A549 (cell line): ENCODE measurements at regions not wholly inside any gene's neighbourhood (a gene's known extent, or its start where the extent isn't known, plus 50 kb on each side); places are given as distances from the start of the nearest gene placed in this dataset.

ENCODE experiments used
- ATAC-seq, 2 experiments: fragments of 200-7000 bp in 1 of 2; fragments of >200 bp in 1 of 2; cut with Nextera tagmentation in 1 of 2; cut with Tn5 transposase in 1 of 2; 3 replicates each; pipeline versions ENCODE4 v1.8.0 to v1.9.1; 2018 to 2020; ENCODE audit warnings: mild to moderate bottlenecking in 1 of 2, moderate library complexity in 1 of 2
- CTCF ChIA-PET: fragments of 300-600 bp; sonication (Branson Sonifier 250); formaldehyde crosslinking; extraction: SDS; loops from one replicate; lab custom pipeline; 2021; ENCODE audit warnings: antibody characterized with exemption, inconsistent platforms; lab: Yijun Ruan, JAX
- POLR2A ChIA-PET: fragments of 350-600 bp; formaldehyde crosslinking; extraction: SDS; loops from one replicate; lab custom pipeline; 2021; ENCODE audit warnings: antibody characterized with exemption, inconsistent platforms; lab: Yijun Ruan, JAX
- DNase-seq, 2 experiments: peaks; one replicate each; pipeline versions ENCODE4 v3.0.0 to v3.0.0-alpha.2; 2011 to 2016; ENCODE audit warnings: low read depth in 1 of 2, low spot score in 1 of 2
- FAIRE-seq: peaks from 2 replicates; lab custom pipeline; 2011; peaks lifted over from hg19 to GRCh38; lab: Jason Lieb, UNC
- H3K27ac ChIP-seq, 2 experiments: fragments of >200 bp; sonication (Bioruptor Twin); formaldehyde crosslinking; 3 replicates each; pipeline ENCODE4 v1.5.1; 2016 to 2017
- H3K4me1 ChIP-seq: fragments of >200 bp; sonication (Bioruptor Twin); formaldehyde crosslinking; 3 replicates; pipeline ENCODE4 v1.6.1; 2016
- H3K4me2 ChIP-seq: fragments of >200 bp; sonication (Bioruptor Twin); formaldehyde crosslinking; 3 replicates; pipeline ENCODE4 v1.6.1; 2016
- H3K4me3 ChIP-seq: fragments of >200 bp; sonication (Bioruptor Twin); formaldehyde crosslinking; 3 replicates; pipeline ENCODE4 v1.5.1; 2016
- H3K9me3 ChIP-seq: fragments of >200 bp; sonication (Bioruptor Twin); formaldehyde crosslinking; 3 replicates; pipeline ENCODE4 v1.6.1; 2016
- CBX2 ChIP-seq: fragments of 200-600 bp; sonication (generic); IDR thresholded peaks from 2 replicates; pipeline ENCODE4 v1.6.1; 2016; ENCODE audit warnings: low read depth, mild to moderate bottlenecking, borderline replicate concordance
- CBX8 ChIP-seq: fragments of 200-600 bp; sonication (generic); IDR thresholded peaks from 2 replicates; pipeline ENCODE4 v1.6.1; 2016
- CHD2 ChIP-seq: fragments of 150-350 bp; IDR thresholded peaks from 2 replicates; pipeline ENCODE4 v1.6.1; 2014; ENCODE audit warnings: low read length; ENCODE audit not compliant: partially characterized antibody
- CHD4 ChIP-seq: fragments of 200-600 bp; sonication (generic); IDR thresholded peaks from 2 replicates; pipeline ENCODE4 v1.6.1; 2016; ENCODE audit warnings: antibody characterized with exemption, mild to moderate bottlenecking, borderline replicate concordance
- ESRRA ChIP-seq: fragments of 150-350 bp; IDR thresholded peaks from 2 replicates; pipeline ENCODE4 v1.6.1; 2014; ENCODE audit warnings: mild to moderate bottlenecking, low read length, borderline replicate concordance
- FOSB ChIP-seq: fragments of 250-450 bp; sonication (Bioruptor Pico); IDR thresholded peaks from 2 replicates; pipeline ENCODE4 v1.5.0; 2020; ENCODE audit warnings: mild to moderate bottlenecking, moderate library complexity
- FOSL2 ChIP-seq, 2 experiments: fragments of 450-650 bp in 1 of 2; fragments of >200 bp in 1 of 2; sonication (Bioruptor Twin) in 1 of 2; formaldehyde crosslinking; IDR thresholded peaks; 2 replicates each; pipeline versions ENCODE4 v1.5.0 to v1.6.1; 2016 to 2020; ENCODE audit warnings: mild to moderate bottlenecking in 1 of 2, moderate library complexity in 1 of 2
- HEYL ChIP-seq: fragments of 250-450 bp; sonication (Bioruptor Pico); IDR thresholded peaks from 2 replicates; pipeline ENCODE4 v1.8.0; 2021; ENCODE audit warnings: mild to moderate bottlenecking, moderate library complexity
- HOXA7 ChIP-seq: fragments of 250-450 bp; sonication (Bioruptor Pico); IDR thresholded peaks from 2 replicates; pipeline ENCODE4 v1.5.0; 2020; ENCODE audit warnings: mild to moderate bottlenecking, moderate library complexity
- HOXB5 ChIP-seq: fragments of 250-450 bp; sonication (Bioruptor Pico); IDR thresholded peaks from 2 replicates; pipeline ENCODE4 v1.5.0; 2020; ENCODE audit warnings: mild to moderate bottlenecking, moderate library complexity
- MAFK ChIP-seq: fragments of 450-650 bp; IDR thresholded peaks from 2 replicates; pipeline ENCODE4 v1.6.1; 2014; ENCODE audit not compliant: partially characterized antibody
- NR3C1 ChIP-seq: fragments of >200 bp; sonication (Bioruptor Twin); formaldehyde crosslinking; IDR thresholded peaks from 3 replicates; pipeline ENCODE4 v1.6.1; 2017
- POLR2A ChIP-seq: IDR thresholded peaks from 2 replicates; pipeline ENCODE4 v1.6.1; 2012; ENCODE audit warnings: mild to moderate bottlenecking, low read length
- POLR2AphosphoS2 ChIP-seq: conservative IDR thresholded peaks from 2 replicates; pipeline ENCODE4 v1.6.1; 2012; ENCODE audit warnings: low read length, improper control_type of control experiment, inconsistent platforms
- RAD21 ChIP-seq, 2 experiments: fragments of >200 bp in 1 of 2; sonication (Bioruptor Twin) in 1 of 2; formaldehyde crosslinking in 1 of 2; IDR thresholded peaks in 1 of 2; conservative IDR thresholded peaks in 1 of 2; 2 replicates in 1 of 2; 3 replicates in 1 of 2; pipeline ENCODE4 v1.6.1; 2012 to 2018; ENCODE audit warnings: inconsistent platforms in 1 of 2
- RARB ChIP-seq: fragments of 250-450 bp; sonication (Bioruptor Pico); IDR thresholded peaks from 2 replicates; pipeline ENCODE4 v1.8.0; 2021; ENCODE audit warnings: mild to moderate bottlenecking, moderate library complexity
- RFX5 ChIP-seq: fragments of 450-650 bp; IDR thresholded peaks from 2 replicates; pipeline ENCODE4 v1.7.1; 2014; ENCODE audit warnings: antibody characterized with exemption, mild to moderate bottlenecking, moderate library complexity
- SMC3 ChIP-seq: fragments of >200 bp; sonication (Bioruptor Twin); formaldehyde crosslinking; IDR thresholded peaks from 3 replicates; pipeline ENCODE4 v1.6.1; 2018; ENCODE audit warnings: inconsistent platforms
- SREBF2 ChIP-seq: fragments of 450-650 bp; IDR thresholded peaks from 2 replicates; pipeline ENCODE4 v1.6.1; 2014; ENCODE audit warnings: mild to moderate bottlenecking, moderate library complexity
- TP53 ChIP-seq: fragments of 250-450 bp; sonication (Bioruptor Pico); IDR thresholded peaks from 2 replicates; pipeline ENCODE4 v1.5.0; 2021; ENCODE audit warnings: mild to moderate bottlenecking, moderate library complexity
- ZC3H11A ChIP-seq: fragments of 450-650 bp; IDR thresholded peaks from 2 replicates; pipeline ENCODE4 v1.6.1; 2014; ENCODE audit warnings: antibody characterized with exemption, mild to moderate bottlenecking
- ZFP36 ChIP-seq: fragments of 450-650 bp; IDR thresholded peaks from 2 replicates; pipeline ENCODE4 v1.6.1; 2014; ENCODE audit warnings: borderline replicate concordance; ENCODE audit not compliant: partially characterized antibody
- ZSCAN20 ChIP-seq: fragments of 250-450 bp; sonication (Bioruptor Pico); IDR thresholded peaks from 2 replicates; pipeline ENCODE4 v1.8.0; 2022; ENCODE audit warnings: mild to moderate bottlenecking, moderate library complexity
- WGBS: methylation state at CpG from one replicate; pipeline ENCODE4 v1.1.6; 2017; ENCODE audit errors: missing lambda C conversion rate; 5-methylcytosine and 5-hydroxymethylcytosine counted together
- TF ChIP-seq, protein P1 (sequence below): fragments of 450-650 bp; IDR thresholded peaks from 2 replicates; pipeline ENCODE4 v1.6.1; 2014; ENCODE audit warnings: antibody characterized with exemption
- TF ChIP-seq, protein P2 (sequence below): IDR thresholded peaks from 2 replicates; pipeline ENCODE4 v1.6.1; 2012; ENCODE audit warnings: low read depth, borderline replicate concordance
- TF ChIP-seq, protein P3 (sequence below): fragments of >200 bp; sonication (Bioruptor Twin); formaldehyde crosslinking; IDR thresholded peaks from 3 replicates; pipeline ENCODE4 v1.5.1; 2016
- TF ChIP-seq, protein P4 (sequence below): fragments of >200 bp; sonication (Bioruptor Twin); formaldehyde crosslinking; IDR thresholded peaks from 2 replicates; pipeline ENCODE4 v1.6.1; 2016
- TF ChIP-seq, protein P5 (sequence below): IDR thresholded peaks from 2 replicates; pipeline ENCODE4 v1.6.1; 2012

DNA sequence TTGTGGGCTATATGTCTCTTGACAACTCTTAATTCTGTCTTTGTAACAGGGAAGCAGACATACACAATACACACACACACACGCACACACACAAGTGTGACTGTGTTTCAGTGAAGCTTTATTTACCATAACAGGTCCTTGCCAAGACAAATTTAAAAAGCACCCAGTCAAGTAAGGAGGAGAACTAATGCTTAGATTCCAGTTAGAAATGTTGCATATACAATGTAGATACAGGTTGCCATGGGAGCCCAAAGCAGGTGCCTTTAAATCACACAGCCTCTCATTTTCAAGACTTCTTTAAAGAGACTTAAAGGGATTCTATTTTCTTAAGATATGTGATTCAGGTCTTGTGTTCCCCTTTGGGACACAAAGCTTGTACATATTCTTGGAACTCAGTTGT lies 1551.9 kb downstream of the EFNB2 start:
- DNase-seq (no peak), ATAC-seq (no peak), FAIRE-seq (no peak)
- CTCF ChIA-PET = no interaction called here
- Histone ChIP-seq H3K4me3 (no peak overlapping the region), H3K9me3 (no peaks in the 10 kb centered on the region), H3K27ac (no peak overlapping the region), H3K4me2 (no peak overlapping the region), H3K4me1 (no peaks in the 10 kb centered on the region)
- WGBS = 30% methylated on average over 1 of the region's 1 CpG
- TF ChIP-seq, protein P1, sequence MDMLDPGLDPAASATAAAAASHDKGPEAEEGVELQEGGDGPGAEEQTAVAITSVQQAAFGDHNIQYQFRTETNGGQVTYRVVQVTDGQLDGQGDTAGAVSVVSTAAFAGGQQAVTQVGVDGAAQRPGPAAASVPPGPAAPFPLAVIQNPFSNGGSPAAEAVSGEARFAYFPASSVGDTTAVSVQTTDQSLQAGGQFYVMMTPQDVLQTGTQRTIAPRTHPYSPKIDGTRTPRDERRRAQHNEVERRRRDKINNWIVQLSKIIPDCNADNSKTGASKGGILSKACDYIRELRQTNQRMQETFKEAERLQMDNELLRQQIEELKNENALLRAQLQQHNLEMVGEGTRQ = no peak
- TF ChIP-seq POLR2A = no peak
- no peak for TF ChIP-seq HOXB5 (CRISPR knock-in tag)
- TF ChIP-seq, protein P2, sequence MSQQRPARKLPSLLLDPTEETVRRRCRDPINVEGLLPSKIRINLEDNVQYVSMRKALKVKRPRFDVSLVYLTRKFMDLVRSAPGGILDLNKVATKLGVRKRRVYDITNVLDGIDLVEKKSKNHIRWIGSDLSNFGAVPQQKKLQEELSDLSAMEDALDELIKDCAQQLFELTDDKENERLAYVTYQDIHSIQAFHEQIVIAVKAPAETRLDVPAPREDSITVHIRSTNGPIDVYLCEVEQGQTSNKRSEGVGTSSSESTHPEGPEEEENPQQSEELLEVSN = no peak
- TF ChIP-seq CBX2 = no peak
- TF ChIP-seq ZC3H11A = no peak
- TF ChIP-seq RARB (CRISPR knock-in tag) = no peak
- no peak for TF ChIP-seq ZFP36
- no peak for TF ChIP-seq CBX8
- TF ChIP-seq SMC3 = no peak
- TF ChIP-seq RAD21 (conservative IDR thresholded peaks at IDR 0.05 in 1 of 2, IDR thresholded peaks at IDR 0.05 in 1 of 2) = no peak
- TF ChIP-seq, protein P3, sequence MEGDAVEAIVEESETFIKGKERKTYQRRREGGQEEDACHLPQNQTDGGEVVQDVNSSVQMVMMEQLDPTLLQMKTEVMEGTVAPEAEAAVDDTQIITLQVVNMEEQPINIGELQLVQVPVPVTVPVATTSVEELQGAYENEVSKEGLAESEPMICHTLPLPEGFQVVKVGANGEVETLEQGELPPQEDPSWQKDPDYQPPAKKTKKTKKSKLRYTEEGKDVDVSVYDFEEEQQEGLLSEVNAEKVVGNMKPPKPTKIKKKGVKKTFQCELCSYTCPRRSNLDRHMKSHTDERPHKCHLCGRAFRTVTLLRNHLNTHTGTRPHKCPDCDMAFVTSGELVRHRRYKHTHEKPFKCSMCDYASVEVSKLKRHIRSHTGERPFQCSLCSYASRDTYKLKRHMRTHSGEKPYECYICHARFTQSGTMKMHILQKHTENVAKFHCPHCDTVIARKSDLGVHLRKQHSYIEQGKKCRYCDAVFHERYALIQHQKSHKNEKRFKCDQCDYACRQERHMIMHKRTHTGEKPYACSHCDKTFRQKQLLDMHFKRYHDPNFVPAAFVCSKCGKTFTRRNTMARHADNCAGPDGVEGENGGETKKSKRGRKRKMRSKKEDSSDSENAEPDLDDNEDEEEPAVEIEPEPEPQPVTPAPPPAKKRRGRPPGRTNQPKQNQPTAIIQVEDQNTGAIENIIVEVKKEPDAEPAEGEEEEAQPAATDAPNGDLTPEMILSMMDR = no peak
- TF ChIP-seq FOSL2 (IDR thresholded peaks at IDR 0.05) = no peak
- no peak for TF ChIP-seq FOSL2 (CRISPR knock-in tag; IDR thresholded peaks at IDR 0.05)
- TF ChIP-seq FOSB (CRISPR knock-in tag) = no peak
- POLR2A ChIA-PET = no interaction called here

DNA sequence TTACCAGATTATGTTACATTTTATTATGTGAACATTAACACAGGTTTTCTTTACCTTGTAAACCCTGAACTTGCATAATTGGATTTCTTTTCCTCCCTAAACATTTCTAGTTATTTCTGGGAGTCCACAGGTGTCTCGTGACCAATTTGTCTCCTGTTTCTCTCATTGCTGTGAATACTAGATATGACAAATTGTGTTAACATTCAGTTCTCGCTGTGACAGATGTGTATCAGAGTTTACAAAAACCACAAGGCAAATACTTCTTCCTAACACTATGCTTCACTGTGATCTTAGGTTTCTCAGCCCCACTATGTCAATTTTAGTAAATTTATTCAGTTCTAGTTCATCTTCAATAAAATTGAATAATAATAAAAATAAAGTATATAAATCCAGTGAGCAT lies 1554.9 kb downstream of the EFNB2 start:
- Histone ChIP-seq H3K27ac (no peak overlapping the region), H3K4me2 (no peak overlapping the region), H3K4me1 (no peaks in the 10 kb centered on the region), H3K4me3 (no peak overlapping the region), H3K9me3 (no peaks in the 10 kb centered on the region)
- ATAC-seq (no peak), DNase-seq (no peak), FAIRE-seq (no peak)
- no peak for TF ChIP-seq RAD21 (conservative IDR thresholded peaks at IDR 0.05 in 1 of 2, IDR thresholded peaks at IDR 0.05 in 1 of 2)
- TF ChIP-seq CHD4 = no peak
- no peak for TF ChIP-seq CBX8
- no peak for TF ChIP-seq ESRRA
- POLR2A ChIA-PET = no interaction called here
- 8% methylated on average over 2 of the region's 2 CpGs for WGBS
- CTCF ChIA-PET = no interaction called here

DNA sequence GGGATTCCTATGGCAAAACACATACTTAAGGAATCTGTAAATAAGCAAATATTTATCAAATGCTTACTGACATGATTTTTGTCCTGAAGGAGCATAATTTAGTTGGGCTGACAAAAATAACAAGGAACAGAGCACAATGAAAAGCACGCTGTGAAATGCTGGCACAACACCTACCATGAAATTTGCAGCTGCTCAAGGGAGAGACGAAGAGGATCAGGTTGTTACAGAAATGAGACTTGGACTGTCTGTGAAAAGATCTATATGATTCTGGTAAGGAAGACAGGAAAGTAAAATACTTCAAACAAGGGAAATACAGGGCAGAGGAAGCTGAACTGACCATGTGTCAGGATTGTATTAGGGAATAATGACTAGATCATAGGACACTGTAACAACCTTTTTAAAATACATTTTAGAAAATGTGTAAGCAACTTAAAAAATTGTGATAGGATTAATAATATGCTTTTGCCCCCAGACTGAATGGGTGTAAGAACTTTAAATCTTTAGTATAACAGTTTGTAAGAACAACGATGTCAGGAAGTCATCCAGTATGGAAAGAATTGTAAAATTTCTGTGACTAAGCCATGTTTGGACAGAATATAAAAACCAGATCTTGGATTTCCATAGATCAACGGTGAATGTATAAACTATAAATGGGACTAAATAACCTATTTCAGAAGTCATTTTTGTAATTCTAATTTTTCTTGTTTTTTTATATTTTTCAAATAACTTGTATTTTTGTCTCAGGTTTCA lies 1556.0 kb downstream of the EFNB2 start:
- ATAC-seq (no peak), DNase-seq (no peak), FAIRE-seq (no peak)
- TF ChIP-seq NR3C1 (no peak), POLR2A (no peak), MAFK (no peak), POLR2AphosphoS2 (no peak), HEYL (CRISPR knock-in tag) (no peak), RFX5 (no peak), ZSCAN20 (CRISPR knock-in tag) (no peak), CHD2 (no peak), HOXA7 (CRISPR knock-in tag) (no peak), TP53 (no peak), SREBF2 (no peak)
- TF ChIP-seq, protein P4, sequence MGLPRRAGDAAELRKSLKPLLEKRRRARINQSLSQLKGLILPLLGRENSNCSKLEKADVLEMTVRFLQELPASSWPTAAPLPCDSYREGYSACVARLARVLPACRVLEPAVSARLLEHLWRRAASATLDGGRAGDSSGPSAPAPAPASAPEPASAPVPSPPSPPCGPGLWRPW = no peak
- TF ChIP-seq, protein P5, sequence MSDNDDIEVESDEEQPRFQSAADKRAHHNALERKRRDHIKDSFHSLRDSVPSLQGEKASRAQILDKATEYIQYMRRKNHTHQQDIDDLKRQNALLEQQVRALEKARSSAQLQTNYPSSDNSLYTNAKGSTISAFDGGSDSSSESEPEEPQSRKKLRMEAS = no peak
- H3K4me1 ChIP-seq = no peaks in the 10 kb centered on the region
- POLR2A ChIA-PET = no interaction called here
- no peak overlapping the region for H3K4me2 ChIP-seq
- WGBS = 9% methylated on average over 4 of the region's 4 CpGs
- no peak overlapping the region for H3K4me3 ChIP-seq
- H3K9me3 ChIP-seq = no peaks in the 10 kb centered on the region
- H3K27ac ChIP-seq = no peak overlapping the region
- CTCF ChIA-PET = no interaction called here
